Lung microvascular endothelial cell (primary cell): ENCODE measurements at regions not wholly inside any gene's neighbourhood (a gene's known extent, or its start where the extent isn't known, plus 50 kb on each side); places are given as distances from the start of the nearest gene placed in this dataset.
"Not testable (repeated sequence)": the region's sequence is repeated elsewhere in the genome, so short reads cannot be mapped to it uniquely, and the experiment has no call there.

Experiments
- DNase-seq, 2 donors: peaks; one replicate each; pipeline versions ENCODE4 v3.0.0 to v3.0.0-alpha.2; 2010; ENCODE audit warnings: low read depth in 2 of 2

- no peak for DNase-seq
Observed at GRCh38 chr6:14476793-14477531, 359.4 kb downstream of the CD83 start.

- no peak for DNase-seq
Observed at GRCh38 chr6:14477559-14477958, 360.0 kb downstream of the CD83 start.

- no peak for DNase-seq
Observed at GRCh38 chr6:14478381-14479225, 361.0 kb downstream of the CD83 start.

- not testable (repeated sequence) for DNase-seq
Observed at GRCh38 chr6:14481946-14482345, 364.4 kb downstream of the CD83 start.

GRCh38 chr6:14487625-14488024 lies 370.1 kb downstream of the CD83 start:
- DNase-seq: no peak

GRCh38 chr6:14488180-14488579 lies 370.6 kb downstream of the CD83 start:
- DNase-seq: no peak

- no peak for DNase-seq
Observed at GRCh38 chr6:14489445-14489844, 371.9 kb downstream of the CD83 start.

- no peak for DNase-seq
Observed at GRCh38 chr6:14498748-14499147, 381.2 kb downstream of the CD83 start.

- no peak for DNase-seq
Observed at GRCh38 chr6:14499309-14499708, 381.7 kb downstream of the CD83 start.

GRCh38 chr6:14499841-14500240 lies 382.3 kb downstream of the CD83 start:
- peak in 1 of 2 donors; percentile 9 for DNase-seq

GRCh38 chr6:14500809-14501208 lies 383.2 kb downstream of the CD83 start:
- DNase-seq: no peak

- no peak for DNase-seq
Observed at GRCh38 chr6:14501240-14501639, 383.7 kb downstream of the CD83 start.

GRCh38 chr6:14501914-14502313 lies 384.3 kb downstream of the CD83 start:
- DNase-seq: no peak

- no peak for DNase-seq
Observed at GRCh38 chr6:14502551-14502950, 385.0 kb downstream of the CD83 start.

GRCh38 chr6:14505401-14505800 lies 387.8 kb downstream of the CD83 start:
- no peak for DNase-seq

- no peak for DNase-seq
Observed at GRCh38 chr6:14506656-14507246, 389.2 kb downstream of the CD83 start.

GRCh38 chr6:14509120-14509519 lies 391.5 kb downstream of the CD83 start:
- DNase-seq: no peak

GRCh38 chr6:14510038-14510437 lies 392.5 kb downstream of the CD83 start:
- no peak for DNase-seq

- DNase-seq: no peak
Observed at GRCh38 chr6:14511061-14511586, 393.6 kb downstream of the CD83 start.

- no peak for DNase-seq
Observed at GRCh38 chr6:14512246-14512645, 394.7 kb downstream of the CD83 start.

GRCh38 chr6:14513496-14514393 lies 396.2 kb downstream of the CD83 start:
- DNase-seq: no peak
